ENCODE measurements at regions not wholly inside any gene's neighbourhood (a gene's known extent, or its start where the extent isn't known, plus 50 kb on each side); places are given as distances from the start of the nearest gene placed in this dataset.
"Not testable (repeated sequence)": the region's sequence is repeated elsewhere in the genome, so short reads cannot be mapped to it uniquely, and the experiment has no call there.

DNA sequence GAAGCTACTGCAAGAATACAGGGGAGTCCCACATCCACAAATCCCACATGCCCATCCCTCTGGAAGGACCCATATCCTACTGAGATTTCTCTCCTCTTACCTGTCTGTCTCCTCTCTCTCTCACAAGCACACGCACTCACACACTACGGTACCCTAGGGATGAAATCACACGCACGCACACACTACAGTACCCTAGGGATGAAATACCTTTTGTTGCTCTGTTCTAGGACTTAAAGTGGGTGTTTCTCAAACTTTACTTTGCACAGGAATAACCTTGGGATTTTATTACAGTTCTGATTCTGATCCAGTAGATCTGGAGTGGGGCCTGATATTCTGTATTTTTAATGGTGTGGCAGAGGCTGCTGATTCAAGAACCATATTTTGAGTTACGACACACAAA lies 622.2 kb upstream of the ZNF385D start:
- intact Hi-C loops (cut with DNase I), result no loop called here
- no peaks in the 10 kb centered on the region for H3K27me3 ChIP-seq
- 90 to 94% methylated on average over 5 of the region's 5 CpGs for WGBS, 2 donors
- H3K27ac ChIP-seq, result no peak overlapping the region
- TF ChIP-seq, protein P1, sequence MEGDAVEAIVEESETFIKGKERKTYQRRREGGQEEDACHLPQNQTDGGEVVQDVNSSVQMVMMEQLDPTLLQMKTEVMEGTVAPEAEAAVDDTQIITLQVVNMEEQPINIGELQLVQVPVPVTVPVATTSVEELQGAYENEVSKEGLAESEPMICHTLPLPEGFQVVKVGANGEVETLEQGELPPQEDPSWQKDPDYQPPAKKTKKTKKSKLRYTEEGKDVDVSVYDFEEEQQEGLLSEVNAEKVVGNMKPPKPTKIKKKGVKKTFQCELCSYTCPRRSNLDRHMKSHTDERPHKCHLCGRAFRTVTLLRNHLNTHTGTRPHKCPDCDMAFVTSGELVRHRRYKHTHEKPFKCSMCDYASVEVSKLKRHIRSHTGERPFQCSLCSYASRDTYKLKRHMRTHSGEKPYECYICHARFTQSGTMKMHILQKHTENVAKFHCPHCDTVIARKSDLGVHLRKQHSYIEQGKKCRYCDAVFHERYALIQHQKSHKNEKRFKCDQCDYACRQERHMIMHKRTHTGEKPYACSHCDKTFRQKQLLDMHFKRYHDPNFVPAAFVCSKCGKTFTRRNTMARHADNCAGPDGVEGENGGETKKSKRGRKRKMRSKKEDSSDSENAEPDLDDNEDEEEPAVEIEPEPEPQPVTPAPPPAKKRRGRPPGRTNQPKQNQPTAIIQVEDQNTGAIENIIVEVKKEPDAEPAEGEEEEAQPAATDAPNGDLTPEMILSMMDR (IDR thresholded peaks at IDR 0.05), result no peak
- TF ChIP-seq POLR2A (IDR thresholded peaks at IDR 0.05), result no peak
- no peaks in the 10 kb centered on the region for H3K36me3 ChIP-seq (replicated peaks in 1 of 2; ENCODE audit: insufficient read depth in 1 of 2, low read depth in 2 of 2)
- H3K4me1 ChIP-seq, result peaks cover 10% of the 10 kb centered on the region
- ATAC-seq (no peak), DNase-seq (no peak)
- no peak overlapping the region for H3K4me3 ChIP-seq
- no peaks in the 10 kb centered on the region for H3K9me3 ChIP-seq

- no peak overlapping the region for H3K4me3 ChIP-seq
- peaks cover 10% of the 10 kb centered on the region for H3K4me1 ChIP-seq
- no peaks in the 10 kb centered on the region for H3K27me3 ChIP-seq
- 40 to 47% methylated on average over 3 of the region's 3 CpGs for WGBS, 2 donors
- no peak for ATAC-seq
- H3K27ac ChIP-seq, result no peak overlapping the region
- DNase-seq, result no peak
- TF ChIP-seq, protein P1 (IDR thresholded peaks at IDR 0.05), result no peak
- TF ChIP-seq POLR2A (IDR thresholded peaks at IDR 0.05), result no peak
- intact Hi-C loops (cut with DNase I), result no loop called here
- no peaks in the 10 kb centered on the region for H3K9me3 ChIP-seq
- no peaks in the 10 kb centered on the region for H3K36me3 ChIP-seq (replicated peaks in 1 of 2; ENCODE audit: insufficient read depth in 1 of 2, low read depth in 2 of 2)
Observed at GRCh38 chr3:22373827-22374226, 622.8 kb upstream of the ZNF385D start.

DNA sequence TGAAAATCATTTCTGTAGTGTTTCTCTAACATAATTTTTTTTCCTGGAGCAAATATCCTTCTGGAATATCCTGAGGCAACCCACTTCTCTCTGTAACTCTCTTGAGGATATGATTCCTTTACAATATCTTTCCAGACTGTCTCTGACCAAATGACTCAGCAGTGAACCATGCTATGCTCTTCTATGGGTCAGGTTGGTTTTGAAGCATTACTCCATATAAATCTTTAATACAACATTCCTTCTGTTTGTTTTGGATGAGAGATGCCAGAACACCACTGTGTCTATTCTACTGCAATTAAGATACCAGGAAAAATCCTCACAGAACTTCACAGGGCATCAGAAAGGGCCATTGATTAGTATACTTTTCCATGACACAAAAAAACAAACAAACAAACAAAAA lies 626.4 kb upstream of the ZNF385D start:
- no peaks in the 10 kb centered on the region for H3K36me3 ChIP-seq (replicated peaks in 1 of 2; ENCODE audit: insufficient read depth in 1 of 2, low read depth in 2 of 2)
- H3K27me3 ChIP-seq, result no peaks in the 10 kb centered on the region
- DNase-seq (no peak), ATAC-seq (no peak)
- TF ChIP-seq POLR2A (IDR thresholded peaks at IDR 0.05), result no peak
- TF ChIP-seq, protein P1 (IDR thresholded peaks at IDR 0.05), result no peak
- peaks cover 3% of the 10 kb centered on the region for H3K4me1 ChIP-seq
- no peaks in the 10 kb centered on the region for H3K9me3 ChIP-seq
- intact Hi-C loops (cut with DNase I), result no loop called here
- no peak overlapping the region for H3K27ac ChIP-seq
- no peak overlapping the region for H3K4me3 ChIP-seq

DNA sequence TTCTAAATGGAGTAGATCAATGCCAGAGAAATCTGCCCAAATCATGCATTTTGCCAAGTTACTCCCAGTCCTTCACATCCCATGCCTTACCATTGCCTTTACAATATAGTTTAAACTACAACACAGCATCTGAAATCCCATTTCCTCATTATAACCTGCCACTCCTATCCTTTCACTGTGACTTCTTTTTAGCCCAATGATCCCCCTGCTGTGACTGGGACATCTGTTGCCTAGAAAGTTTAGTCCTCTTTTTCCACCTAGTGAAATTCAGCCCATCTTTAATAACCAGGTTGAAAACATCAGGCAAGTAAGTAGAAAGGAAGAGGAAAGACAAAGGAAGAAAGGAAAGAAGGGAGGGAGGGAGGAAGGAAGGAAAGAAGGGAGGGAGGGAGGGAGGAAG lies 627.9 kb upstream of the ZNF385D start:
- Histone ChIP-seq H3K9me3 (no peaks in the 10 kb centered on the region), H3K27ac (no peak overlapping the region), H3K4me3 (no peak overlapping the region), H3K4me1 (no peaks in the 10 kb centered on the region), H3K27me3 (no peaks in the 10 kb centered on the region), H3K36me3 (replicated peaks in 1 of 2; ENCODE audit: insufficient read depth in 1 of 2, low read depth in 2 of 2) (no peaks in the 10 kb centered on the region)
- no peak for TF ChIP-seq POLR2A (IDR thresholded peaks at IDR 0.05)
- TF ChIP-seq, protein P1 (IDR thresholded peaks at IDR 0.05), result no peak
- ATAC-seq, result no peak
- no peak for DNase-seq
- intact Hi-C loops (cut with DNase I), result no loop called here

DNA sequence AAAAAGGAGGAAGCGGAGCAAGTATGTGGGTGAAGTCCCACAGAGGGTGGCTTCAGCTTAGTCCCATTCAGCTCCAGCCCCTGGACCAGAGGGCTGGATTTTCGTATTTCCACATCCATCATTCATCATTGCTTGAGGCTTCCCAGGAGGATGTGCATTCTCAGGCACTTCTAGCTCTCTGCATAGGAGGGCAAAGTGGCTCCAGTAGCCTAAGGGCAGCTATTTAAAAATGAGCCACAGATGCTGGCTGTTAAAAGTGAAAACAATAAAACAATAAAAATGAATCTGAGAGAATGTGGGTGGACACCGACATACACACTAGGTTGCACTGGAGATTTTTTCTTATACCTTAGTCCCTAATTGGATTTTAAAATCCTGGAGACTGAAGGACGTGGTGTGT lies 629.2 kb upstream of the ZNF385D start:
- no peak for ATAC-seq
- Histone ChIP-seq H3K4me1 (no peaks in the 10 kb centered on the region), H3K36me3 (replicated peaks in 1 of 2; ENCODE audit: insufficient read depth in 1 of 2, low read depth in 2 of 2) (no peaks in the 10 kb centered on the region), H3K27ac (no peak overlapping the region), H3K27me3 (no peaks in the 10 kb centered on the region), H3K9me3 (no peaks in the 10 kb centered on the region), H3K4me3 (no peak overlapping the region)
- intact Hi-C loops (cut with DNase I), result no loop called here
- TF ChIP-seq, protein P1 (IDR thresholded peaks at IDR 0.05), result no peak
- TF ChIP-seq POLR2A (IDR thresholded peaks at IDR 0.05), result no peak
- no peak for DNase-seq
- WGBS, 2 donors, result 51 to 65% methylated on average over 4 of the region's 4 CpGs

GRCh38 chr3:22381564-22381963 lies 630.6 kb upstream of the ZNF385D start:
- H3K4me1 ChIP-seq; intact Hi-C loops (cut with DNase I); H3K4me3 ChIP-seq; H3K27ac ChIP-seq; H3K36me3 ChIP-seq (replicated peaks in 1 of 2; ENCODE audit: insufficient read depth in 1 of 2, low read depth in 2 of 2); H3K27me3 ChIP-seq; H3K9me3 ChIP-seq; ATAC-seq: not testable (repeated sequence)
- 64 to 67% methylated on average over 10 of the region's 10 CpGs for WGBS, 2 donors
- peak; percentile 13 to 34 (median 18) for DNase-seq
